GM21447 (cell line): ENCODE measurements at regions not wholly inside any gene's neighbourhood (a gene's known extent, or its start where the extent isn't known, plus 50 kb on each side); places are given as distances from the start of the nearest gene placed in this dataset.

Experiments used
- ATAC-seq: cut with Tn5 transposase; IDR thresholded peaks from one replicate; pipeline ENCODE4 v1.9.1; 2021; ENCODE audit not compliant: unreplicated experiment

DNA sequence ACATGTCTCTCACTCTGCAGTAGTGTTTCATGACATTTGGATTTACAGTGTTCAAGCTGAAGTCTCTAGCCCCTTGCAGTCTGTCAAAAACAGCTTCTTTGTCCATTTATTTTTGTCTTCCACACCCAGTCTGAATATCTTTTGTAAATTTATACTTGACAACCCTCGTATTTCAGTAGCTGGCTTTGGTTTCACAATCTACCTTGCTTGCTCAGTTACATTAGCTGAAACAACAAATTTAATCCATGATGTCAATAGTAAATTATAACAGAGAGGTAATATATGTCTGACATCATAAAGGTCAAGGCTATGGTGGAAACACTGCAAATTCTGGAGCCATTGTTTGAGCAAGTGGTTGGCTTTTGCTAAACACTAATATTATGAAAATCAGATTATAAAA is 328.7 kb downstream of the MTX2 start:
- no peak for ATAC-seq

GRCh38 chr2:176598351-176598750 is 329.1 kb downstream of the MTX2 start:
- no peak for ATAC-seq

- ATAC-seq: no peak
Observed at GRCh38 chr2:176599796-176600485, 330.7 kb downstream of the MTX2 start.

DNA sequence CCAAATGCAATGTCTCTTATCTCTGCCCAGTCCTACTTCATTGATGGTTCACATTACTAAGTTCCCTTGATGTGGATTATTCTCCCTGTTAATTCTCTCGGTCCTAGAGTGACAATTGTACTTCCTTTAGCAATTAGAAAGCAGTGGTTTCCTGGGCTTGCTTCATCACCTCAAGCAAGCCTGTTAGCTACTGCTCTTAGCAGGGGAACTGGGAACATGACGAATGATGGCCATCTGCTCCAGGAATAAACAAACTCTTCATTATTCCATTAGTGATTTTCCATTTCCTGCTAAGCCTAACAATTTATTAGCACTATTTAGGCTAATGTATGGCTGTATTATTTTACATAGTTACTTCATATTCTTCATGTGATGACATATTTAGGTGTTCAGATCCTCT is 331.8 kb downstream of the MTX2 start:
- ATAC-seq: no peak

DNA sequence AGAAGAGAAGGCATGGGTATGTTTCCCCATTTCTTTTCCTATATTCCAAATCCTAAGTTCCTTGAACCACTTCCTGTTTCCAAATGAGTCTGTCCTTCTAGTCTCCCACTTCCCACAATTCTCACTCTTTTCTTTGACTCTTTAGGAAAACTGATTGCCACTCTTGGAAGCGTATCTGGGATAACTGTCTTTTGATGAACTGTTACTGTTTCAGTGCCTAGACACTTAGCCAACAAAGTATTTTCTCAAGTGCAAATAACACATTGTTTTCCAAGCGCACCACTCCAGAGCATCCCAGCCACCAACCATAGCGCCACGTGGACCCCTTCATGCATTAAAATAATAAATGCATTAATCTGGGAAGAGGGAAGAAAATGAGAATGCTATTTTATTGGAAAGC is 342.8 kb downstream of the MTX2 start:
- ATAC-seq: no peak

GRCh38 chr2:176612736-176613135 is 343.5 kb downstream of the MTX2 start:
- ATAC-seq: no peak

DNA sequence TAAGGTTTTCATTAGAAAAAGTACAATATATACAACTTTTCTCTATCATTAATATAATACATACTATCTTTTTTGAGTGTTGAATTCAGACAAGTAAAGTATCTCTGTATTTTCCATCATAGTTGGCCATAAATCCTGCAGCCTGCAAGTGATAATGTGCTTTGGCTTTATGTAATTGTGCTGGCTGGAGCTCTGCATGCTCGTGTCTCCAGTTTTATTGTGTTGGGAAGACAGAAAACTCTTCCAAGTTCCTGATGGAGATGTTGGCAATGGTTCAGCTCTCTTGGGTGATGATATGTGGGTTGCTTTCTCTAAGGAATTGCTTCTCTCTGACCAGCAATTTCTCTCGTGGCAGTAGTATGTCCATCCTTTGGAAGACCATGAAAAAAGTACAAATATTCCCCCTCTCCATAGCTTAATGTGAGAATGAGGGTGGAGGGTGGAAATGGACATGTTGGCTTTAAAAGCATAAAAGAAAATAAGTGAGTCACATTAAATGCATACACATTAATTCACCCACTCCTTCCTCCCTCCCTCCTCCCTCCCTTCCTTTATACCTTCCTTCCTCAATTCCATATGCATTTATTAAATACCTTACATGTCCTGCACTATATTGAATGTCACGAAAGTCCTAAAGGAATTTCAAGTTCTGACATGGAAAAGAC is 344.2 kb downstream of the MTX2 start:
- no peak for ATAC-seq

GRCh38 chr2:176614049-176614448 is 344.8 kb downstream of the MTX2 start:
- no peak for ATAC-seq

GRCh38 chr2:176614930-176615329 is 345.7 kb downstream of the MTX2 start:
- ATAC-seq: no peak

DNA sequence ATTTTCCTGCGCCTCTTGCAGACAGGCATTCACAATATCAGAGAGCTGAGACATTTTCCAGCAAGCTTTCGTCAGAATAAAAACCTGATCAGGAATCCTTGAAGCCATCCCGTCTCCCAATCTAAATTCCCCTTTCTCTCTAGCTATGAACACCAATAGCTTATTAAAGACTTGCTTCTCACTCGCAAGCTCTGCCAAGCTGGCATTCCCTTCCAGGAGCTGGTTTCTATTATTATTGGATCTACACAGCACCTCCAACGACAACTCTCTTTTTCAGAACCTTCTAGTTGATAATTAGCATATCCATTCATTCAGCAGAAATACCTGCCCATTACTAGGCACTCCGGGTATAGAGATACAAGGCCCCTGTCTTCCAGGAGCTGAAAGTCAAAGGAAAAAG is 350.3 kb downstream of the MTX2 start:
- no peak for ATAC-seq

GRCh38 chr2:176621350-176621749 is 352.1 kb downstream of the MTX2 start:
- no peak for ATAC-seq

GRCh38 chr2:176622792-176623191 is 353.6 kb downstream of the MTX2 start:
- ATAC-seq: no peak

- ATAC-seq: no peak
Observed at GRCh38 chr2:176626796-176627195, 357.6 kb downstream of the MTX2 start.

- ATAC-seq: no peak
Observed at GRCh38 chr2:176628438-176628837, 359.2 kb downstream of the MTX2 start.

GRCh38 chr2:176633754-176634153 is 364.5 kb downstream of the MTX2 start:
- no peak for ATAC-seq

DNA sequence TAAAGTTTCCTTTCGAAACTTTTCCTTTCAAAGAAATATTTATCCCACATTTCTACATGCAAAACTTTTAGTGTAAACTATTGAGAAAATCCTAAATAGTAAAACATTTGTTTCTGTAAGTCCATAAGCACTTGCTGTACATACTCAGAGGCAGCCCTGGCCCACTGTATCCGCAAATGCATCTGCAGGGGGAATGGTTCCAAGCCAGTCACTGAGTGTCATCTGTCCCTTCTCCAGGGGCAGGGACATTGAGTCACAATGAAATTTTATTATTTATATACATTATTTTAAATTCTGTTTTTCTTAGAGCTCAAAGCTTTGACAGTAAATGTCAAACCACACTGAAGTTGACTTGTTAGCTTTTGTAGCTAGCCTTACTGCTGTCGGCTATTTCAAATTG is 367.2 kb downstream of the MTX2 start:
- no peak for ATAC-seq

DNA sequence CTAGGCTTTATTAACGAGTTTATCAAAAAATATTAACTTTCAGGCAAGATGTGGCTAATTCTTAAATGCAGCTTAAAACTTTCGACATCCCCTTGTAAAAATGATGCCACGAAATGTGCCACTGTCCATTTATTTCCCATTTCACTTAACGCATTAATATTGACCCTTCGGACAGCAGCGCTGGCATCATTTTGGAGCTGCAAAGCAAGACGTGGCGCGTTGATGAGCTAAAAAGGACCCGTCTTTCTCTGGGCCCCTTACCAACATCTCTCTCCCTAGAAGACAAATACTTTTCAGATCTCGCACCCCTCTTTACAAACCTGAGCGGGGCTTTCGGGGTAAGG is 367.9 kb downstream of the MTX2 start:
- ATAC-seq: no peak

GRCh38 chr2:176637486-176638166 is 368.4 kb downstream of the MTX2 start:
- no peak for ATAC-seq

GRCh38 chr2:176638167-176639015 is 369.1 kb downstream of the MTX2 start:
- ATAC-seq: no peak

GRCh38 chr2:176639016-176639343 is 369.7 kb downstream of the MTX2 start:
- ATAC-seq: no peak

DNA sequence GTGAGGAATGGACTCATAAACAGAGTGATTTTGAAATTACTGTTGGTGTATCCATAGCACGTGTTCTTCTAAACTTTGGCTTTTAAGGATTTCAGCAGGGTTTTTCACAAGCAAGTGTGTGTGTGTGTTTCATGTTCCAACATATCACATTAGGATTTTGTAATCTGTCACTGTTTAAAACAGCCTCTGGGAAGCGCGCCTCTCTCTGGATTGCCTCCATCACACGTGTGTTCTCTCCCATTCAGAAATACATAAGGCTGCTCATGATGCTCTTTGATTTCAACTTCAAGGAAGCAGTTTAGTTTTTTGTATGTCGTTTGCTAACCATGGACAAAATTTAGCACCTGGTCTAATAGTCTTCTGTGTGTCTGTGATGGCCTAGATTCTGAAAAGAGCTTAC is 370.4 kb downstream of the MTX2 start:
- ATAC-seq: no peak

GRCh38 chr2:176641436-176641835 is 372.2 kb downstream of the MTX2 start:
- no peak for ATAC-seq
